HCT116 (cell line): ENCODE measurements at regions not wholly inside any gene's neighbourhood (a gene's known extent, or its start where the extent isn't known, plus 50 kb on each side); places are given as distances from the start of the nearest gene placed in this dataset.

Source experiments
- ATF3 ChIP-seq: IDR thresholded peaks from 2 replicates; pipeline ENCODE4 v1.6.1; 2012
- CTCF ChIP-seq, 3 experiments: fragments of 200-600 bp in 1 of 3; sonication (generic) in 1 of 3; IDR thresholded peaks in 2 of 3; conservative IDR thresholded peaks in 1 of 3; 2 replicates each; pipeline ENCODE4 v1.5.1; 2012 to 2017; ENCODE audit warnings: low read depth in 2 of 3, low read length in 2 of 3, antibody characterized with exemption in 1 of 3, borderline replicate concordance in 1 of 3, control low read depth in 1 of 3, mild to moderate bottlenecking in 1 of 3, mixed read lengths in 1 of 3, mixed run types in 1 of 3, moderate library complexity in 1 of 3; ENCODE audit not compliant: insufficient read depth in 1 of 3
- EZH2phosphoT487 ChIP-seq: fragments of 200-600 bp; IDR thresholded peaks from 2 replicates; pipeline ENCODE4 v1.6.1; 2018; ENCODE audit warnings: antibody characterized with exemption, borderline replicate concordance
- FOSL1 ChIP-seq: IDR thresholded peaks from 2 replicates; pipeline ENCODE4 v1.6.1; 2012; ENCODE audit warnings: low read depth
- POLR2A ChIP-seq: IDR thresholded peaks from 2 replicates; pipeline ENCODE4 v1.7.0; 2011; ENCODE audit warnings: borderline replicate concordance; ENCODE audit not compliant: insufficient read depth, insufficient read length; ENCODE audit errors: extremely low read depth
- SIN3A ChIP-seq: IDR thresholded peaks from 2 replicates; pipeline ENCODE4 v1.6.1; 2012; ENCODE audit warnings: low read depth
- TF ChIP-seq, protein P1 (sequence below): IDR thresholded peaks from 2 replicates; pipeline ENCODE4 v1.6.1; 2012; ENCODE audit warnings: low read depth

GRCh38 chr9:74255489-74255984 is 241.6 kb upstream of the RORB start:
- TF ChIP-seq CTCF (IDR thresholded peaks at IDR 0.05 in 2 of 3, conservative IDR thresholded peaks at IDR 0.05 in 1 of 3; ENCODE audit: borderline replicate concordance in 1 of 3, insufficient read depth in 1 of 3, low read depth in 2 of 3, low read length in 2 of 3) = no peak
- no peak for TF ChIP-seq FOSL1
- no peak for TF ChIP-seq ATF3
- TF ChIP-seq POLR2A = no peak
- no peak for TF ChIP-seq SIN3A
- TF ChIP-seq, protein P1, sequence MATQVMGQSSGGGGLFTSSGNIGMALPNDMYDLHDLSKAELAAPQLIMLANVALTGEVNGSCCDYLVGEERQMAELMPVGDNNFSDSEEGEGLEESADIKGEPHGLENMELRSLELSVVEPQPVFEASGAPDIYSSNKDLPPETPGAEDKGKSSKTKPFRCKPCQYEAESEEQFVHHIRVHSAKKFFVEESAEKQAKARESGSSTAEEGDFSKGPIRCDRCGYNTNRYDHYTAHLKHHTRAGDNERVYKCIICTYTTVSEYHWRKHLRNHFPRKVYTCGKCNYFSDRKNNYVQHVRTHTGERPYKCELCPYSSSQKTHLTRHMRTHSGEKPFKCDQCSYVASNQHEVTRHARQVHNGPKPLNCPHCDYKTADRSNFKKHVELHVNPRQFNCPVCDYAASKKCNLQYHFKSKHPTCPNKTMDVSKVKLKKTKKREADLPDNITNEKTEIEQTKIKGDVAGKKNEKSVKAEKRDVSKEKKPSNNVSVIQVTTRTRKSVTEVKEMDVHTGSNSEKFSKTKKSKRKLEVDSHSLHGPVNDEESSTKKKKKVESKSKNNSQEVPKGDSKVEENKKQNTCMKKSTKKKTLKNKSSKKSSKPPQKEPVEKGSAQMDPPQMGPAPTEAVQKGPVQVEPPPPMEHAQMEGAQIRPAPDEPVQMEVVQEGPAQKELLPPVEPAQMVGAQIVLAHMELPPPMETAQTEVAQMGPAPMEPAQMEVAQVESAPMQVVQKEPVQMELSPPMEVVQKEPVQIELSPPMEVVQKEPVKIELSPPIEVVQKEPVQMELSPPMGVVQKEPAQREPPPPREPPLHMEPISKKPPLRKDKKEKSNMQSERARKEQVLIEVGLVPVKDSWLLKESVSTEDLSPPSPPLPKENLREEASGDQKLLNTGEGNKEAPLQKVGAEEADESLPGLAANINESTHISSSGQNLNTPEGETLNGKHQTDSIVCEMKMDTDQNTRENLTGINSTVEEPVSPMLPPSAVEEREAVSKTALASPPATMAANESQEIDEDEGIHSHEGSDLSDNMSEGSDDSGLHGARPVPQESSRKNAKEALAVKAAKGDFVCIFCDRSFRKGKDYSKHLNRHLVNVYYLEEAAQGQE = no peak
- no peak for TF ChIP-seq EZH2phosphoT487
